ENCODE measurements at regions not wholly inside any gene's neighbourhood (a gene's known extent, or its start where the extent isn't known, plus 50 kb on each side); places are given as distances from the start of the nearest gene placed in this dataset.

GRCh38 chrX:46279214-46279924, 265.9 kb downstream of the ZNF674 start:
- WGBS (ENCODE audit: missing lambda C conversion rate): 94% methylated on average over 4 of the region's 4 CpGs

DNA sequence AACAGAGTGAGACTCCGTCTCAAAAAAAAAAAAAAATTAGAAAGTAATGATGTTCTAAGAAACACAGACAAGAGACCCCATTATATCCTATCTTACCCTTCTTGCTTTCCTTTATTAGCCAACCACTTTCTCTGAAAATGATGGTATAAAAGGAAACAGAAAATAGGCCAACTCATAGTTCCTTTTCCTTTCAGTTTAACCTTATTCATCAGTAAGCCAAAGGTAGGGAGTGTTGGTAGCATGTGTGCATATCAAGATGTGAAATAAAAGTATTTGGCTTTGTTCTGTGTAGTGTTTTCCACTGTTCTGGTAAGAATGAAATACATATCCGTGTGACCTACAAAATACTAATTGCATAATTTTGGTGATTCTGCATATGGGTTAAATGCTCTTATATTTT, 266.6 kb downstream of the ZNF674 start:
- ChIA-PET CTCF (interaction anchor here (1.0 kb wide), 1 partner anchor 55 kb away, joined by 3 read pairs; no protein-coding TSS in a partner anchor), POLR2A (no interaction called here)
- ATAC-seq (no peak), FAIRE-seq (peak; percentile 61), DNase-seq (ENCODE audit: low read depth in 1 of 2, low spot score in 1 of 2) (no peak)
- H3K4me2 ChIP-seq: no peak overlapping the region
- H3K27ac ChIP-seq: no peak overlapping the region
- no peak overlapping the region for H3K4me3 ChIP-seq
- H3K4me1 ChIP-seq: peaks cover 7% of the 10 kb centered on the region; the same call in 1 of the 3 replicates
- no peaks in the 10 kb centered on the region for H3K9me3 ChIP-seq
- WGBS (ENCODE audit: missing lambda C conversion rate): 88% methylated on average over 2 of the region's 2 CpGs
- TF ChIP-seq HMGXB4 (CRISPR knock-in tag; IDR thresholded peaks at IDR 0.05; ENCODE audit: borderline replicate concordance) (no peak), HES2 (IDR thresholded peaks at IDR 0.05) (no peak), FOSB (CRISPR knock-in tag; IDR thresholded peaks at IDR 0.05) (no peak), ZC3H11A (IDR thresholded peaks at IDR 0.05) (no peak), ESRRA (IDR thresholded peaks at IDR 0.05; ENCODE audit: borderline replicate concordance, low read length) (no peak), ZNF302 (CRISPR knock-in tag; IDR thresholded peaks at IDR 0.05) (no peak), CHD2 (IDR thresholded peaks at IDR 0.05; ENCODE audit: low read length, partially characterized antibody) (no peak), KDM1A (IDR thresholded peaks at IDR 0.05; ENCODE audit: low read depth) (no peak), HOXB5 (CRISPR knock-in tag; IDR thresholded peaks at IDR 0.05) (no peak), EHF (CRISPR knock-in tag; IDR thresholded peaks at IDR 0.05) (no peak), HOXB13 (CRISPR knock-in tag; IDR thresholded peaks at IDR 0.05; ENCODE audit: low read depth) (no peak)

More at GRCh38 chrX:46279214-46279924, 265.9 kb downstream of the ZNF674 start:
- TF ChIP-seq, protein P1, sequence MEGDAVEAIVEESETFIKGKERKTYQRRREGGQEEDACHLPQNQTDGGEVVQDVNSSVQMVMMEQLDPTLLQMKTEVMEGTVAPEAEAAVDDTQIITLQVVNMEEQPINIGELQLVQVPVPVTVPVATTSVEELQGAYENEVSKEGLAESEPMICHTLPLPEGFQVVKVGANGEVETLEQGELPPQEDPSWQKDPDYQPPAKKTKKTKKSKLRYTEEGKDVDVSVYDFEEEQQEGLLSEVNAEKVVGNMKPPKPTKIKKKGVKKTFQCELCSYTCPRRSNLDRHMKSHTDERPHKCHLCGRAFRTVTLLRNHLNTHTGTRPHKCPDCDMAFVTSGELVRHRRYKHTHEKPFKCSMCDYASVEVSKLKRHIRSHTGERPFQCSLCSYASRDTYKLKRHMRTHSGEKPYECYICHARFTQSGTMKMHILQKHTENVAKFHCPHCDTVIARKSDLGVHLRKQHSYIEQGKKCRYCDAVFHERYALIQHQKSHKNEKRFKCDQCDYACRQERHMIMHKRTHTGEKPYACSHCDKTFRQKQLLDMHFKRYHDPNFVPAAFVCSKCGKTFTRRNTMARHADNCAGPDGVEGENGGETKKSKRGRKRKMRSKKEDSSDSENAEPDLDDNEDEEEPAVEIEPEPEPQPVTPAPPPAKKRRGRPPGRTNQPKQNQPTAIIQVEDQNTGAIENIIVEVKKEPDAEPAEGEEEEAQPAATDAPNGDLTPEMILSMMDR (IDR thresholded peaks at IDR 0.05): peak; percentile 19; the same call in 2 of the 3 replicates
- no peak for TF ChIP-seq CBX2 (IDR thresholded peaks at IDR 0.05; ENCODE audit: borderline replicate concordance, low read depth)
- no peak for TF ChIP-seq CHD2 (IDR thresholded peaks at IDR 0.05; ENCODE audit: low read length, partially characterized antibody)
- TF ChIP-seq HOXB13 (CRISPR knock-in tag; IDR thresholded peaks at IDR 0.05; ENCODE audit: low read depth): no peak
- 0 out of 3 replicates have a peak, but pooled peaks have one; percentile 17 for TF ChIP-seq SMC3 (IDR thresholded peaks at IDR 0.05)
- TF ChIP-seq HMGXB4 (CRISPR knock-in tag; IDR thresholded peaks at IDR 0.05; ENCODE audit: borderline replicate concordance): no peak
- no peak for TF ChIP-seq CEBPB (IDR thresholded peaks at IDR 0.05)
- no peak for TF ChIP-seq REST (IDR thresholded peaks at IDR 0.05)
- no peak for TF ChIP-seq RARB (CRISPR knock-in tag; IDR thresholded peaks at IDR 0.05)
- TF ChIP-seq KDM1A (IDR thresholded peaks at IDR 0.05; ENCODE audit: low read depth): no peak
- TF ChIP-seq HEYL (CRISPR knock-in tag; IDR thresholded peaks at IDR 0.05): no peak
- no peak for TF ChIP-seq RFX5 (IDR thresholded peaks at IDR 0.05)
- no peak for TF ChIP-seq RNF2 (IDR thresholded peaks at IDR 0.05; ENCODE audit: borderline replicate concordance, low read depth)
- TF ChIP-seq RAD21 (conservative IDR thresholded peaks at IDR 0.05 in 1 of 2, IDR thresholded peaks at IDR 0.05 in 1 of 2): peak in 1 of 2 experiments; percentile 41; a peak in 3 of 5 replicates
- no peak for FAIRE-seq
- no peak for ATAC-seq
- Histone ChIP-seq H3K27ac (peak overlapping the region in 1 of 2 experiments; percentile 56; a peak in 2 of 6 replicates), H3K9me3 (no peaks in the 10 kb centered on the region), H3K4me2 (no peak overlapping the region), H3K4me1 (peaks cover 7% of the 10 kb centered on the region; the same call in 1 of the 3 replicates), H3K4me3 (no peak overlapping the region)
- CTCF ChIA-PET: interaction anchor here (0.8 to 1.0 kb wide), 2 partner anchors 31 to 54 kb away, joined by 3 read pairs; no protein-coding TSS in a partner anchor
- no peak for DNase-seq (ENCODE audit: low read depth in 1 of 2, low spot score in 1 of 2)
- POLR2A ChIA-PET: no interaction called here
